GM18505 (cell line): ENCODE measurements at regions not wholly inside any gene's neighbourhood (a gene's known extent, or its start where the extent isn't known, plus 50 kb on each side); places are given as distances from the start of the nearest gene placed in this dataset.

Experiments used
- ATAC-seq: cut with Tn5 transposase; IDR thresholded peaks from one replicate; pipeline ENCODE4 v1.9.1; 2021; ENCODE audit not compliant: unreplicated experiment
- POLR2A ChIP-seq: IDR thresholded peaks from 4 replicates; pipeline ENCODE4 v1.6.1; 2011; ENCODE audit warnings: borderline replicate concordance; ENCODE audit not compliant: insufficient read depth, insufficient read length; ENCODE audit errors: extremely low read depth

DNA sequence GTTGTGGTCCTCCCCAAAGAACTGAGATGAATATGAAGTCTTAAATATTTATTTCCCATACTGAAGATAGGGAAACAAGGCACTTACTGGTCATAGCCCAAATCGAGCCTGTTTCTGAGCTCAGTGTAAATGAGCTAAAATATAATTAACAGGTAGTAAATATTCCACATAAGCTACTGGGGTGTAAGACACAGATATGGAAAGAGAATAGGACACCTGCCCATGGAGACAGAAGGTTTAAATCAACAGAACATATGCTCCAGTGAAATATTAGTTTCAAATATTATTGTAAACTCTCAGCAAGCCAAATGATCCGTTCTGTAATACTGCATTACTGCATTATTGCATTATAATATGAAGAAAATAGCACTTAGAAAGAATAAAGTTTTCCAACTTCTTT lies 537.9 kb downstream of the ANKRD7 start:
- ATAC-seq, result no peak
- TF ChIP-seq POLR2A, result no peak

DNA sequence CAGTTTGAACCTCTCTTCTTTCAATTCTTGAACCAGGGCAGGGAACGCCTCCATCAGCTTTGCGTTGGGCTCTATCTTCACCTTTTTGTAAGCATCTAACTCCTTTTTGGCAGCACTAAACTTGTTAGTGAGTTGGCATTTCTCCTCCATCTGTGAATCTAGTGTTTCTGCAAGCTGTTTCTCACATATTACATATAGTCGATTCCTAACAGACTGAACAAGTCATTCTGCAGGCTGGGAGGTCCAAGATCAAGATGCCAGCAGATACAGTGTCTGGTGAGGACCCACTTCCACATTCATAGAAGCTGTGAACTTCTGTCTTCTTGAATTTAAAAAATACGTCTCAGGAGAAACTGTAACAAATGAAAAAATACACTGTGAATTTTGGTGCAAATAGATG lies 539.7 kb downstream of the ANKRD7 start:
- TF ChIP-seq POLR2A, result no peak
- no peak for ATAC-seq

DNA sequence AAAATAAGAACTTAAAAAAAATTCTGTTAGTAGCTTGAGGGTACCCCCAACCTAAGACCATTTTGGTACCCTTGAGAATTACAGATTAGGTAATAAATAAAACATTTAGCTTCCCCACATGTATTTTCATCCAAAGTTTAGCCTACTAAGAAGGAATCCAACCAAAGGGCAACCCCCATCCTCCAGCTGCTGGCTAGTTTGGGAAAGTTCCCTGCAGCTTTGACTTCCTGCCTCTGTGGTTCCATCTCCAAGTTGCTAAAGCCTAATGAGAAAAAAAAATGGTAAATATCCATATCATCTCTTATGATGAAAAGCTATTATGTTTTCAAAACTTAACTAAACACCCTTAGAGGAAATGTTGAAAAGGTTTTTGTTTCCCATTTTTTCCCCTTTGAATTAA lies 547.2 kb downstream of the ANKRD7 start:
- ATAC-seq, result no peak
- TF ChIP-seq POLR2A, result no peak

DNA sequence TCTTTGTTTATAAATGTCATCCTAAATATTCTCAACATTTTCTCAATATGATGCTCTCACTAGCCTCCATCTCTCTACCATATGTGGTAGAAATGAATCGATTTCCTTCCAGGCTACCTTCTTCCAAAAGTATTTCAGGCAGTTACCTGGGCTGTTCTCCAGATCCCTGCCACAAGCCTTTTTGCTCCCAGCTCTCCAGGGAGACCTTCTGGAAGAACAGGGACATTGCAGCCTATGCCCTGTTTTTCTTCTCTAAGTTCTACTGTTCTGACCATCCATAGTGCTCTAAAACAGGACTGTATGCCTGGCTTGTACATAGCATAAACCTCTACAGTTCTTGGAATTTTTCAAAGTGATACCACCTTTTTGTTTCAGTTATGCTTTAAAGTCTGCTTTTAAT lies 552.8 kb downstream of the ANKRD7 start:
- ATAC-seq, result no peak
- no peak for TF ChIP-seq POLR2A

DNA sequence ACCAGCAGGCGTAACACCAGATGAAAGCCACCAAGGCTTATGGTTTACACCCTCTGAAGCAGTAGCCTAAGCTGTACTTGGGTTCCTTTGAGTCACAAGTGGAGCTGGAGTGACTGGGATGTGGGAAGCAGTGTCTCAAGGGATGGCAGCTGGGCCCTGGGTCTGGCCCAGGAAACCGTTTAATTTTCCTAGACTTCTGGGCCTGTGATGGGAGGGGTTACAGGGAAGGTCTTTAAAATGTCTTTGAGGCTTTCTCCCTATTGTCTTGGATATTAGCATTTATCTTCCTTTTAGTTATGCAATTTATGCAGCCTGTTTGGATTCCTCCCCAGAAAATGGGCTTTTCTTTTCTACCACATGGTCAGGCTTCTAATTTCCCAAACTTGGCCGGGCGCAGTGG lies 568.2 kb downstream of the ANKRD7 start:
- no peak for TF ChIP-seq POLR2A
- no peak for ATAC-seq

DNA sequence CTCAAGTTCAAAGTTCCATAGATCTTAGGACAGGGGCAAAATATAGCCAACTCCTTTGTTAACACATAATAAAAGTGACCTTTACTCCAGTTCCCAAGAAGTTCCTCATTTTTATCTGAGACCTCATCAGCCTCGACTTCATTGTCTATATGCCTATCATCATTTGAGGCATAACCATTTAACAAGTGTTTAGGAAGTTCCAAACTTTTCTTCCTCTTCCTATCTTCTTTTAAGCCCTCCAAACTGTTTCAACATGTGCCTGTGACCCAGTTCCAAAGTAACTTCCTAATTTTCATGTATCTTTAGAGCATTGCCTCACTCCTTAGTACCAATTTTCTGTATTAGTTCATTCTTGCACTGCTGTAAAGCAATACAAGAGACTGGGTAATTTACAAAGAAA lies 569.1 kb downstream of the ANKRD7 start:
- no peak for TF ChIP-seq POLR2A
- ATAC-seq, result no peak

DNA sequence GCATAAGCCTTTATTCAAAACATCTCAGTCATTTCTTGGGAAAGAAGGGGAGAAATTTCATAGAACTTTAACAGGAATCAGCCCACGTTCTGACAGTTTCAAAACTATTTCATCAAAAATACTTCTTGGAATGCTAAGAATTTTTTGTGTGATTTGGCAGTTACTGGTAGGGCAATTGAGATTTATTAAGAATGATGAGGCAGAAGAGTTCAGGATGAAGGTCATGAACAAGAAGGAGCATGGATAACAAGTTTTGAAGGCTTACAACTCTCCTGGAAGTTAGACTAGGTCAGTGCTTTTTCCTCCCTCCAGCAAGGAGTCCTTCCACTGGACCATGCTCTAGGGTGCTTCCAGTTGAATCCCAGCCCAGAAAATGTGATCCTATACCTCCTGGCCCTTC lies 569.9 kb downstream of the ANKRD7 start:
- TF ChIP-seq POLR2A, result no peak
- no peak for ATAC-seq

DNA sequence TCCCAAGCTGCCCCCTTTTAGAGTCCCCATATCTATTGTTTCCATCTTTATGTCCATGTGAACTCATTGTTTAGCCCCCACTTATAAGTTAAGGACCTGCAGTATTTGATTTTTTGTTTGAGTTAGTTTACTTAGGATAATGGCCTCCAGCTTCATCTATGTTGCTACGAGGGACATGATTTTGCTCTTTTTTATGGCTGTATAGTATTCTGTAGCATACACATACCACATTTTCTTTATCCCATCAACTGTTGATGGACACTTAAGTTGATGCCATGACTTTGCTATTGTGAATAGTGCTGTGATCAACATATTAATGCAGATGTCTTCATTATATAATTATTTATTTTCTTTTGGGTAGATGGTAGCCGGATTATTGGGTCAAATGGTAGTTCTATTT lies 576.9 kb downstream of the ANKRD7 start:
- ATAC-seq, result no peak

DNA sequence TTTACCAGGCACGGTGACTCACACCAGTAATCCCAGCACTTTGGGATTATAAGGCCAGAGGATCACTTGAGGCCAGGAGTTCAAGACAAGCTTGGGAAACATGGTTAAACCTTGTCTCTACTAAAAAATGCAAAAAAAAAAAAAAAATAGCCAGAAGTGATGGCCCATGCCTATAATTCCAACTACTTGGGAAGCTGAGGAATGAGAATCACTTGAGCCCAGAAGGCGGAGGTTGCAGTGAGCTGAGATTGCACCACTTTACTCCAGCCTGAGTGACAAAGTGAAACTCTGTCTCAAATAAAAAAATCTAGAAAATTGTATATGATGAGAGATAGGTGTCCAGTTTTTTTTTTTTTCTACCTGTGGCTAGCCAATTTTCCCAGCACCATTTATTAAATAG lies 578.2 kb downstream of the ANKRD7 start:
- TF ChIP-seq POLR2A, result no peak
- ATAC-seq, result no peak

More for the DNA sequence above, 576.9 kb downstream of the ANKRD7 start:
- TF ChIP-seq POLR2A, result no peak

DNA sequence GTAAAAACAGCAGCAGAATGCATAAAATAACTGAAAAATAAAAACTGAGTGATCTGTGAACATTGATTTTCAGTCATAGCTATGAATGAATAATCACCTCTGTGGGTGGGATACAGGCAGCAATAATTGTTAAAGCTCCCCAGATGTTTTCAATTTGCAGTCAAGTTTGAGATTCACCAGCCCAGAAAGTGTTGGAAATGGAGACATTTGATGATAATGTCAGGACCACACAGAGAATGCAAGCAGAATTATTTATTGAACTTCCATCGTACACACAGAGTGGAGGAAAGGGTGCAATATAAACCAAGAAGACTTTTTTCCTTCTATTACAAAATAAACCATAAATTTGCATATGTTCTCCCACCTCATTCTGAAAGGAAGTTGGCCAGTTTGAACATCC lies 601.7 kb downstream of the ANKRD7 start:
- TF ChIP-seq POLR2A, result no peak
- no peak for ATAC-seq

DNA sequence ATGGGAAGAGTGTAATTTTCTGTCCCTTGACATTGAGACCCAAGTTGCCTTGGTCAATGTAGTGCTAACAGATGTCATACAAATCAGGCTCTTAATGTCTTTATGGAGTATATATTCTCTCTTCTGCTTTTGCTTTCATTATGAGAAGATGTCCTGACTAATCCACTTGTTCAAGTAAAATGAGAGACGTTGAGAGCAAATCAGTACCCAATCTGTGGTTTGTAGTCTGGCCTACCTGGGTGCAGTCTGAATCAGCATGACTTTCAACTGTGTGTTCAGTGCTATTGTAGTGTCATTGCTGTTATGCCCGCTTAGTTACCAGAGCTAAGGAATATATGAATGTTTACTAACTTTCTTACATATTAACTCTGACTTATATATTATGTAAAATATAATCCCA lies 612.4 kb downstream of the ANKRD7 start:
- no peak for TF ChIP-seq POLR2A
- ATAC-seq, result peak; percentile 100

DNA sequence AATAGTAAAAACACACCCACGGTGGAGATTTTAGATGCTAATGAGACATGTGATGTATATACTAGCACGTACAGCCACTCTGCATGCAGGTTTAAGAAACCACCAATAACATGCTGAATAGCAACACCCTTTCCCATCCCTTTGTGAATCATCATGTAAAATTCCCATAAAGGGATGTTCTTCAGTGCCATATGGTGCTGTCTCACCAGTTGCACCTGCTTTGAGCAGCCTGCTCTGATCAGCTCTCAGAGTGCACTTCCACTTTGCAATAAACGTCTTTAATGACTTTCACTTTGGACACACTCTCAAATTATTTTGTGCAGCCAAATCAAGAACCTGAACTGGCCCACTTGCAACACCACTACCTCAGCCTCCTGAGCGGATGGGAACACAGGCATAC lies 615.0 kb downstream of the ANKRD7 start:
- no peak for ATAC-seq
- TF ChIP-seq POLR2A, result no peak

DNA sequence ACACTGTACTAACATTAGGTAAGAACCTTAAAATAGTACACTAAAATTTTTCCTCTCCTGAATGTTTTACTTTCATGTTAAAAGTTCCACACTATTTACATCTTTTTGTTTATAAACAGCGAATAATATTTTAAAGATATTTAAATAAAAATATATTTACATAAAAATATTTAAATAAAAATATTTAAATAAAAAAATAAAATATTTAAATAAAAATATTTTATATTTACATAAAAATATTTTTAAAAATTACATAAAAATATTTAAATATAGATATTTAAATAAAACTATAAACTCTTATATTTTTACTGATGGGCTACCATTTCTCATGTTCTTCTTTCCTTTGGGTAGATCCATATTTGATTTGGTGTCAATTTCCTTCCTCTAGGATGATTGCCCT lies 619.0 kb downstream of the ANKRD7 start:
- ATAC-seq, result no peak
- TF ChIP-seq POLR2A, result no peak

DNA sequence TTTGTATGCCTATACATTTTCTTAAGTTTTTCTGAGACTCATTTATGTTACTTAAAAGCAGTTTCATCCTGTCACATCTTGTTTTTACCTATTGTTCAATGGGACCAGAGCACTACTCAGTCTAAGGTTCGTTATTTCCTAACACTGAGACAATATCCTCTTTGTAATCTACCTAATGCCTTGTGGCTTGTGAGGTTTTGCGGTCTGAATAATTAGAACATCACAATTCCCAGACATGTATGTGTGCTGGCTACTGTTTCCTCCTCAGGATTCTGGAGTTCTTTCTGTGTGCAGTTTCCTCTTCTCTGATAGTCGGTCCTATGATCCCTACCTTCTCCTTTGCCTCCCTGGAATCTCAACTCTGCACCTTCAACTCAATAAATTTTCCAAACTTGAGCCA lies 620.2 kb downstream of the ANKRD7 start:
- ATAC-seq, result no peak

DNA sequence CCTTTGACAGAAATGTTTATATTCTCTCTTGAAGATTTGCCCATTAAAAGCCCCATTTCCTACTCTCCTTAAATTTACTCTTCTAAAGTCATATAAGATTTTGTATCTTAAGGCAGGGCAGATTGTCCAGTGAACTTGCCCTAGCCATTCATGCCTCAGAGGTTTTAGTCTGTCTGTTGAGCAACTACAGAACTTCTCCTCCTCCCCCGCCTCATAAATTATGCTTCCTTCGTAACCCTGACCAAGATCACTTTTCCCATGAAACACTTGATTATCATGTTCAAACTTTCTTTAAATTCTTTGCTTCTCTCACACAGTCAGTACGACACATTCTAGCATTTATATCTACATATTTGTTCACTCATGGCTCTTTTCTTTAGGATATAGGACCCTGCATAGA lies 621.3 kb downstream of the ANKRD7 start:
- ATAC-seq, result no peak
- no peak for TF ChIP-seq POLR2A

More for the DNA sequence above, 620.2 kb downstream of the ANKRD7 start:
- TF ChIP-seq POLR2A, result no peak

DNA sequence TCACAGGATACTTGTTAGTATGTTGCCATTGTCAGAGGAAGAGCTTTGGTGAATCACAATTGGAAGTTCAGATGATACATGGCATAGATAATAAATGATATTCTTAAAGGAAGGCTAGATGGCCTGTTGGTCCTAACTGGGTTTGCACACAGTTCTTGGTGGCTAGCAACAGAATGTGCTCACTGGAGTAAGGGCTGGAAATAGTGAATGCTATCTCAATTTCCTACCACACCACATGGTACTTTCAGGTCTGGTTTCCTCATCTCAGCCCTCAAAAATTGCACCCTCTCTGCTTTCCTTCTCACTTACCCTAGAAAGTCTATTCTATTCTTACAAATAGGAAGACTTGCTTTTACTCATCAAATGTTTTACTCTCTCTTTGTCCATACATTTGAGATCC lies 622.5 kb downstream of the ANKRD7 start:
- no peak for TF ChIP-seq POLR2A
- no peak for ATAC-seq

DNA sequence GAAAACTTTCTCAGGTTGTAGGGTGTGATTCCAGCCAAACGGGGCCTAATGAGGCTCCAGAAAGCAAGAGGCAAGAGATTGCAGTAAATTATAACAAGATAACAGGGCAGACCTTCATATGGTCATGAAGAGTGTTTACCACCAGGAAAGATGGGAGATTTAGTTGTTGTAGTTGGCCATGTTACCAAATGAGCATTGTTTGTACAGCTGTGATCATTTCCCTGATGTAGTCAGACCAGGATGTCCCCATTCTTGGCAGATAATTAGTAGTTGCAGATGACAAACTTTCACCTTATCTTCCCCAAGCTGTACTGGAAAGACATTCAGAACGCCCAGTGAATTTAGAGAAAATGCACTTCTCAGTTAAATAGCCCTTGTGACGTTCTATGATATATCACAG lies 630.8 kb downstream of the ANKRD7 start:
- no peak for TF ChIP-seq POLR2A
- ATAC-seq, result no peak

DNA sequence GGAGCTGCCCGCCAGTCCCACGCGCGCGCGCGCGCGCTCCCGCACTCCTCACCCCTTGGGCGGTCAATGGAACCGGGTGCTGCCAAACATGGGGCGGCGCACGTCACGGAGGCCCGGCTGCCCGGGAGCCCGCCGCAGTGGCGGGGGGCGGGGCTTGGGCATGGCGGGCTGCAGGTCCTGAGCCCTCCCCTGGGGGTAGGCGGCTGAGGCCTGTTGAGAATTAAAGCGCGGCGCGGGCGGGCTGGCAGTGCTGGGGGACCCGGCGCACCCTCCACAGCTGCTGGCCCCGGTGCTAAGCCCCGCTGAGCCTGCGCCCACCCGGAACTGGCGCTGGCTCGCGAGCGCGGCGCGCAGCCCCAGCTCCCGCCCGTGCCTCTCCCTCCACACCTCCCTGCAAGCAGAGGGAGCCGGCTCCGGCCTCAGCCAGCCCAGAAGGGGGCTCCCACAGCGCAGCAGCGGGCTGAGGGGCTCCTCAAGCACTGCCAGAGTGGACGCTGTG lies 634.2 kb downstream of the ANKRD7 start:
- TF ChIP-seq POLR2A, result no peak
- no peak for ATAC-seq
